ENCODE measurements at regions not wholly inside any gene's neighbourhood (a gene's known extent, or its start where the extent isn't known, plus 50 kb on each side); places are given as distances from the start of the nearest gene placed in this dataset.

DNA sequence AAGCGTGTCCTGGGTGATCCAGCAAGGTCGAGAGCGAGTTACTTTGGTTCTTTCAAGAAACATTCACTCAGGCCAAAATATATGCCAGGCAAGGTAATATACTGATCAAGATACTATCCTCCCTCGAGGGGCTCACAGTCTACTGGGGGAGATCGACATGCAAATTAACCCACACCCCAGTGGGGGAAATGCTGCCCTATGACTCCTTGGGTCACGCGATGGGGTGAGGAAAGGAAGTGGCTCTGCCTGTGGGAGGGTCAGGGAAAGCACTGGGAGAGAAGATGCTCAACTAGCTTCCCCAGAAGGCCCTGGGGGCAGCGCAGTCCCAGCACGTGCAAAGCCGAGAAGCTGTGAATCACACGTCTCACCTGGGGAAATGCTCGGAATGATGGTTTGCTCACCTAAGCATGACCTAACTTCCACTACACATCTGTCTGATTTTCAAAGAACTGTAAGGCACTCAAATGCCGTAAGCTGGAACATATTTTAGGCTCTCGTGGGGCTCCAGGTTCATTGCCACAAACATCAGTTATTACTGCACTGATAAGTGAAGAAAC, 130.7 kb downstream of the RCN1 start:
- no peak overlapping the region for H3K27ac ChIP-seq (ENCODE audit: low read length)
- H3K4me2 ChIP-seq (ENCODE audit: insufficient read depth, low read length), result no peak overlapping the region
- H3K4me3 ChIP-seq (ENCODE audit: low read depth in 1 of 2, low read length in 2 of 2), result no peak overlapping the region
- H3K27me3 ChIP-seq (ENCODE audit: insufficient read depth, low read length, poor library complexity), result peaks cover 25% of the 10 kb centered on the region
- no peak overlapping the region for H2AFZ ChIP-seq (ENCODE audit: low read depth, low read length)
- TF ChIP-seq CTCF (IDR thresholded peaks at IDR 0.05; ENCODE audit: borderline replicate concordance, extremely low read depth, low read length, poor library complexity, severe bottlenecking), result no peak
- no peak for TF ChIP-seq EZH2 (IDR thresholded peaks at IDR 0.05; ENCODE audit: borderline replicate concordance, low read depth, low read length, severe bottlenecking)
- no peak for DNase-seq
- H3K36me3 ChIP-seq (ENCODE audit: insufficient read depth, low read length), result no peaks in the 10 kb centered on the region
- H3K4me1 ChIP-seq (ENCODE audit: insufficient read depth, low read length), result no peaks in the 10 kb centered on the region
- H3K79me2 ChIP-seq (ENCODE audit: insufficient read depth, low read length), result no peaks in the 10 kb centered on the region
- no peaks in the 10 kb centered on the region for H3K9me3 ChIP-seq (ENCODE audit: insufficient read depth, low read length, severe bottlenecking)
- no peak for ATAC-seq (ENCODE audit: insufficient read depth, low read depth)
- no peaks in the 10 kb centered on the region for H4K20me1 ChIP-seq (ENCODE audit: insufficient read depth, low read length)
- no peak overlapping the region for H3K9ac ChIP-seq (ENCODE audit: low read depth, low read length)

DNA sequence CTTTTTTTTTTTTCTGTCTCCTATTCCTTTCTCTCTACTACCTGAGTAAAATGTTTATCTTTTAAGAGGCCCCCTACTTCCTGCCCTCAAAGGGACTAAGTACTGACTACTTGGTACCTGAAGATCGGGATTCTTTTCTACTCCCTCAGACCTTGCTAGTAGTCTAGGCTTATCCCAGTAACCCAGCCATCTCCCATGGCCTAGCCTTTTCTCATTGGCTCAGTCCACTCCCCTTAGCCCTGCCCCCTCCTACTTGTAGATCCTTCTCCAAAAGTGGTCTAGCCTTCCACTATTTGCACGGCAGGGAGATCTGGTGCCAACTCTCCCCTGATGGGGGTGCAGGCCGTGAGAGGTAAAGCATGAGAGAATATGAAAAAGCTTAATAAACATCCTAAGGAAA, 133.7 kb downstream of the RCN1 start:
- no peak overlapping the region for H3K9ac ChIP-seq (ENCODE audit: low read depth, low read length)
- H3K4me1 ChIP-seq (ENCODE audit: insufficient read depth, low read length), result peaks cover under 1% of the 10 kb centered on the region; the same call in 1 of the 2 replicates
- no peaks in the 10 kb centered on the region for H4K20me1 ChIP-seq (ENCODE audit: insufficient read depth, low read length)
- no peaks in the 10 kb centered on the region for H3K79me2 ChIP-seq (ENCODE audit: insufficient read depth, low read length)
- H3K9me3 ChIP-seq (ENCODE audit: insufficient read depth, low read length, severe bottlenecking), result no peaks in the 10 kb centered on the region
- ATAC-seq (ENCODE audit: insufficient read depth, low read depth) (no peak), DNase-seq (no peak)
- no peak overlapping the region for H3K4me3 ChIP-seq (ENCODE audit: low read depth in 1 of 2, low read length in 2 of 2)
- TF ChIP-seq EZH2 (IDR thresholded peaks at IDR 0.05; ENCODE audit: borderline replicate concordance, low read depth, low read length, severe bottlenecking) (no peak), CTCF (IDR thresholded peaks at IDR 0.05; ENCODE audit: borderline replicate concordance, extremely low read depth, low read length, poor library complexity, severe bottlenecking) (no peak)
- peaks cover 25% of the 10 kb centered on the region for H3K27me3 ChIP-seq (ENCODE audit: insufficient read depth, low read length, poor library complexity)
- no peak overlapping the region for H2AFZ ChIP-seq (ENCODE audit: low read depth, low read length)
- H3K4me2 ChIP-seq (ENCODE audit: insufficient read depth, low read length), result no peak overlapping the region
- no peak overlapping the region for H3K27ac ChIP-seq (ENCODE audit: low read length)
- no peaks in the 10 kb centered on the region for H3K36me3 ChIP-seq (ENCODE audit: insufficient read depth, low read length)

- H3K9ac ChIP-seq (ENCODE audit: low read depth, low read length), result no peak overlapping the region
- no peaks in the 10 kb centered on the region for H3K36me3 ChIP-seq (ENCODE audit: insufficient read depth, low read length)
- no peak overlapping the region for H3K27ac ChIP-seq (ENCODE audit: low read length)
- no peaks in the 10 kb centered on the region for H3K79me2 ChIP-seq (ENCODE audit: insufficient read depth, low read length)
- ATAC-seq (ENCODE audit: insufficient read depth, low read depth) (no peak), DNase-seq (no peak)
- H3K9me3 ChIP-seq (ENCODE audit: insufficient read depth, low read length, severe bottlenecking), result no peaks in the 10 kb centered on the region
- TF ChIP-seq EZH2 (IDR thresholded peaks at IDR 0.05; ENCODE audit: borderline replicate concordance, low read depth, low read length, severe bottlenecking) (no peak), CTCF (IDR thresholded peaks at IDR 0.05; ENCODE audit: borderline replicate concordance, extremely low read depth, low read length, poor library complexity, severe bottlenecking) (no peak)
- H3K4me2 ChIP-seq (ENCODE audit: insufficient read depth, low read length), result no peak overlapping the region
- H3K4me1 ChIP-seq (ENCODE audit: insufficient read depth, low read length), result peaks cover 6% of the 10 kb centered on the region
- no peaks in the 10 kb centered on the region for H4K20me1 ChIP-seq (ENCODE audit: insufficient read depth, low read length)
- H3K4me3 ChIP-seq (ENCODE audit: low read depth in 1 of 2, low read length in 2 of 2), result no peak overlapping the region
- no peak overlapping the region for H2AFZ ChIP-seq (ENCODE audit: low read depth, low read length)
- H3K27me3 ChIP-seq (ENCODE audit: insufficient read depth, low read length, poor library complexity), result peaks cover 25% of the 10 kb centered on the region
Observed at GRCh38 chr11:32225571-32226285, 134.9 kb downstream of the RCN1 start.

All from DND-41 (cell line).